ENCODE measurements at regions not wholly inside any gene's neighbourhood (a gene's known extent, or its start where the extent isn't known, plus 50 kb on each side); places are given as distances from the start of the nearest gene placed in this dataset.
"Not testable (repeated sequence)": the region's sequence is repeated elsewhere in the genome, so short reads cannot be mapped to it uniquely, and the experiment has no call there.

GRCh38 chr4:111441687-111442086 lies 703.6 kb upstream of the FAM241A start:
- H3K4me1 ChIP-seq (ENCODE audit: control insufficient read depth in 1 of 2, insufficient read depth in 2 of 2, low read length in 2 of 2) = no peaks in the 10 kb centered on the region
- no peaks in the 10 kb centered on the region for H3K27me3 ChIP-seq (ENCODE audit: control insufficient read depth in 1 of 2, insufficient read depth in 2 of 2, low read length in 2 of 2)
- no peak overlapping the region for H3K9ac ChIP-seq (ENCODE audit: low read depth in 1 of 2, low read length in 2 of 2)
- H3K9me3 ChIP-seq (ENCODE audit: control insufficient read depth in 1 of 2, low read length in 2 of 2) = no peaks in the 10 kb centered on the region
- H3K4me3 ChIP-seq (ENCODE audit: low read depth in 1 of 2, low read length in 2 of 2) = no peak overlapping the region
- H3K36me3 ChIP-seq (ENCODE audit: control insufficient read depth in 1 of 2, insufficient read depth in 2 of 2, low read length in 2 of 2) = no peaks in the 10 kb centered on the region
- no peak overlapping the region for H3K27ac ChIP-seq (ENCODE audit: low read depth, low read length)

- not testable (repeated sequence) for H3K27me3 ChIP-seq (ENCODE audit: control insufficient read depth in 1 of 2, insufficient read depth in 2 of 2, low read length in 2 of 2); H3K9ac ChIP-seq (ENCODE audit: low read depth in 1 of 2, low read length in 2 of 2); H3K36me3 ChIP-seq (ENCODE audit: control insufficient read depth in 1 of 2, insufficient read depth in 2 of 2, low read length in 2 of 2); H3K27ac ChIP-seq (ENCODE audit: low read depth, low read length); H3K4me1 ChIP-seq (ENCODE audit: control insufficient read depth in 1 of 2, insufficient read depth in 2 of 2, low read length in 2 of 2); H3K4me3 ChIP-seq (ENCODE audit: low read depth in 1 of 2, low read length in 2 of 2); H3K9me3 ChIP-seq (ENCODE audit: control insufficient read depth in 1 of 2, low read length in 2 of 2)
These were observed 700.4 kb upstream of the FAM241A start for GRCh38 chr4:111444836-111445235.

- Histone ChIP-seq H3K36me3 (ENCODE audit: control insufficient read depth in 1 of 2, insufficient read depth in 2 of 2, low read length in 2 of 2) (no peaks in the 10 kb centered on the region), H3K4me3 (ENCODE audit: low read depth in 1 of 2, low read length in 2 of 2) (no peak overlapping the region), H3K27me3 (ENCODE audit: control insufficient read depth in 1 of 2, insufficient read depth in 2 of 2, low read length in 2 of 2) (no peaks in the 10 kb centered on the region), H3K4me1 (ENCODE audit: control insufficient read depth in 1 of 2, insufficient read depth in 2 of 2, low read length in 2 of 2) (no peaks in the 10 kb centered on the region), H3K9ac (ENCODE audit: low read depth in 1 of 2, low read length in 2 of 2) (no peak overlapping the region), H3K9me3 (ENCODE audit: control insufficient read depth in 1 of 2, low read length in 2 of 2) (no peaks in the 10 kb centered on the region), H3K27ac (ENCODE audit: low read depth, low read length) (no peak overlapping the region)
These were observed 695.6 kb upstream of the FAM241A start for GRCh38 chr4:111449657-111450056.

GRCh38 chr4:111450867-111451266 lies 694.4 kb upstream of the FAM241A start:
- Histone ChIP-seq H3K36me3 (ENCODE audit: control insufficient read depth in 1 of 2, insufficient read depth in 2 of 2, low read length in 2 of 2) (no peaks in the 10 kb centered on the region), H3K27ac (ENCODE audit: low read depth, low read length) (no peak overlapping the region), H3K9me3 (ENCODE audit: control insufficient read depth in 1 of 2, low read length in 2 of 2) (no peaks in the 10 kb centered on the region), H3K27me3 (ENCODE audit: control insufficient read depth in 1 of 2, insufficient read depth in 2 of 2, low read length in 2 of 2) (no peaks in the 10 kb centered on the region), H3K9ac (ENCODE audit: low read depth in 1 of 2, low read length in 2 of 2) (no peak overlapping the region), H3K4me3 (ENCODE audit: low read depth in 1 of 2, low read length in 2 of 2) (no peak overlapping the region), H3K4me1 (ENCODE audit: control insufficient read depth in 1 of 2, insufficient read depth in 2 of 2, low read length in 2 of 2) (no peaks in the 10 kb centered on the region)

GRCh38 chr4:111453216-111453615 lies 692.0 kb upstream of the FAM241A start:
- Histone ChIP-seq H3K27ac (ENCODE audit: low read depth, low read length) (no peak overlapping the region), H3K4me3 (ENCODE audit: low read depth in 1 of 2, low read length in 2 of 2) (no peak overlapping the region), H3K9ac (ENCODE audit: low read depth in 1 of 2, low read length in 2 of 2) (no peak overlapping the region), H3K36me3 (ENCODE audit: control insufficient read depth in 1 of 2, insufficient read depth in 2 of 2, low read length in 2 of 2) (no peaks in the 10 kb centered on the region), H3K27me3 (ENCODE audit: control insufficient read depth in 1 of 2, insufficient read depth in 2 of 2, low read length in 2 of 2) (no peaks in the 10 kb centered on the region), H3K4me1 (ENCODE audit: control insufficient read depth in 1 of 2, insufficient read depth in 2 of 2, low read length in 2 of 2) (no peaks in the 10 kb centered on the region), H3K9me3 (ENCODE audit: control insufficient read depth in 1 of 2, low read length in 2 of 2) (no peaks in the 10 kb centered on the region)

- H3K4me3 ChIP-seq (ENCODE audit: low read depth in 1 of 2, low read length in 2 of 2) = no peak overlapping the region
- H3K4me1 ChIP-seq (ENCODE audit: control insufficient read depth in 1 of 2, insufficient read depth in 2 of 2, low read length in 2 of 2) = no peaks in the 10 kb centered on the region
- no peaks in the 10 kb centered on the region for H3K9me3 ChIP-seq (ENCODE audit: control insufficient read depth in 1 of 2, low read length in 2 of 2)
- no peak overlapping the region for H3K27ac ChIP-seq (ENCODE audit: low read depth, low read length)
- no peaks in the 10 kb centered on the region for H3K27me3 ChIP-seq (ENCODE audit: control insufficient read depth in 1 of 2, insufficient read depth in 2 of 2, low read length in 2 of 2)
- no peaks in the 10 kb centered on the region for H3K36me3 ChIP-seq (ENCODE audit: control insufficient read depth in 1 of 2, insufficient read depth in 2 of 2, low read length in 2 of 2)
- H3K9ac ChIP-seq (ENCODE audit: low read depth in 1 of 2, low read length in 2 of 2) = no peak overlapping the region
These were observed 690.3 kb upstream of the FAM241A start for GRCh38 chr4:111454961-111455360.

GRCh38 chr4:111464251-111465045 lies 680.8 kb upstream of the FAM241A start:
- Histone ChIP-seq H3K9me3 (ENCODE audit: control insufficient read depth in 1 of 2, low read length in 2 of 2) (no peaks in the 10 kb centered on the region), H3K4me1 (ENCODE audit: control insufficient read depth in 1 of 2, insufficient read depth in 2 of 2, low read length in 2 of 2) (no peaks in the 10 kb centered on the region), H3K9ac (ENCODE audit: low read depth in 1 of 2, low read length in 2 of 2) (no peak overlapping the region), H3K36me3 (ENCODE audit: control insufficient read depth in 1 of 2, insufficient read depth in 2 of 2, low read length in 2 of 2) (no peaks in the 10 kb centered on the region), H3K27ac (ENCODE audit: low read depth, low read length) (no peak overlapping the region), H3K27me3 (ENCODE audit: control insufficient read depth in 1 of 2, insufficient read depth in 2 of 2, low read length in 2 of 2) (no peaks in the 10 kb centered on the region), H3K4me3 (ENCODE audit: low read depth in 1 of 2, low read length in 2 of 2) (no peak overlapping the region)

GRCh38 chr4:111466811-111467604 lies 678.2 kb upstream of the FAM241A start:
- H3K4me1 ChIP-seq (ENCODE audit: control insufficient read depth in 1 of 2, insufficient read depth in 2 of 2, low read length in 2 of 2) = no peaks in the 10 kb centered on the region
- H3K4me3 ChIP-seq (ENCODE audit: low read depth in 1 of 2, low read length in 2 of 2) = no peak overlapping the region
- no peaks in the 10 kb centered on the region for H3K27me3 ChIP-seq (ENCODE audit: control insufficient read depth in 1 of 2, insufficient read depth in 2 of 2, low read length in 2 of 2)
- H3K36me3 ChIP-seq (ENCODE audit: control insufficient read depth in 1 of 2, insufficient read depth in 2 of 2, low read length in 2 of 2) = no peaks in the 10 kb centered on the region
- H3K27ac ChIP-seq (ENCODE audit: low read depth, low read length) = no peak overlapping the region
- no peaks in the 10 kb centered on the region for H3K9me3 ChIP-seq (ENCODE audit: control insufficient read depth in 1 of 2, low read length in 2 of 2)
- no peak overlapping the region for H3K9ac ChIP-seq (ENCODE audit: low read depth in 1 of 2, low read length in 2 of 2)

GRCh38 chr4:111475001-111475400 lies 670.3 kb upstream of the FAM241A start:
- no peaks in the 10 kb centered on the region for H3K4me1 ChIP-seq (ENCODE audit: control insufficient read depth in 1 of 2, insufficient read depth in 2 of 2, low read length in 2 of 2)
- no peak overlapping the region for H3K4me3 ChIP-seq (ENCODE audit: low read depth in 1 of 2, low read length in 2 of 2)
- no peak overlapping the region for H3K27ac ChIP-seq (ENCODE audit: low read depth, low read length)

GRCh38 chr4:111475666-111476065 lies 669.6 kb upstream of the FAM241A start:
- H3K9ac ChIP-seq (ENCODE audit: low read depth in 1 of 2, low read length in 2 of 2) = no peak overlapping the region
- no peaks in the 10 kb centered on the region for H3K36me3 ChIP-seq (ENCODE audit: control insufficient read depth in 1 of 2, insufficient read depth in 2 of 2, low read length in 2 of 2)
- H3K27ac ChIP-seq (ENCODE audit: low read depth, low read length) = no peak overlapping the region

More at GRCh38 chr4:111475001-111475400, 670.3 kb upstream of the FAM241A start:
- no peak overlapping the region for H3K9ac ChIP-seq (ENCODE audit: low read depth in 1 of 2, low read length in 2 of 2)
- H3K36me3 ChIP-seq (ENCODE audit: control insufficient read depth in 1 of 2, insufficient read depth in 2 of 2, low read length in 2 of 2) = no peaks in the 10 kb centered on the region
- no peaks in the 10 kb centered on the region for H3K27me3 ChIP-seq (ENCODE audit: control insufficient read depth in 1 of 2, insufficient read depth in 2 of 2, low read length in 2 of 2)
- no peaks in the 10 kb centered on the region for H3K9me3 ChIP-seq (ENCODE audit: control insufficient read depth in 1 of 2, low read length in 2 of 2)

More at GRCh38 chr4:111475666-111476065, 669.6 kb upstream of the FAM241A start:
- no peak overlapping the region for H3K4me3 ChIP-seq (ENCODE audit: low read depth in 1 of 2, low read length in 2 of 2)
- no peaks in the 10 kb centered on the region for H3K9me3 ChIP-seq (ENCODE audit: control insufficient read depth in 1 of 2, low read length in 2 of 2)
- H3K27me3 ChIP-seq (ENCODE audit: control insufficient read depth in 1 of 2, insufficient read depth in 2 of 2, low read length in 2 of 2) = no peaks in the 10 kb centered on the region
- no peaks in the 10 kb centered on the region for H3K4me1 ChIP-seq (ENCODE audit: control insufficient read depth in 1 of 2, insufficient read depth in 2 of 2, low read length in 2 of 2)

Data from duodenal mucosa (tissue), 2 donors.